ENCODE measurements at regions not wholly inside any gene's neighbourhood (a gene's known extent, or its start where the extent isn't known, plus 50 kb on each side); places are given as distances from the start of the nearest gene placed in this dataset.

DNA sequence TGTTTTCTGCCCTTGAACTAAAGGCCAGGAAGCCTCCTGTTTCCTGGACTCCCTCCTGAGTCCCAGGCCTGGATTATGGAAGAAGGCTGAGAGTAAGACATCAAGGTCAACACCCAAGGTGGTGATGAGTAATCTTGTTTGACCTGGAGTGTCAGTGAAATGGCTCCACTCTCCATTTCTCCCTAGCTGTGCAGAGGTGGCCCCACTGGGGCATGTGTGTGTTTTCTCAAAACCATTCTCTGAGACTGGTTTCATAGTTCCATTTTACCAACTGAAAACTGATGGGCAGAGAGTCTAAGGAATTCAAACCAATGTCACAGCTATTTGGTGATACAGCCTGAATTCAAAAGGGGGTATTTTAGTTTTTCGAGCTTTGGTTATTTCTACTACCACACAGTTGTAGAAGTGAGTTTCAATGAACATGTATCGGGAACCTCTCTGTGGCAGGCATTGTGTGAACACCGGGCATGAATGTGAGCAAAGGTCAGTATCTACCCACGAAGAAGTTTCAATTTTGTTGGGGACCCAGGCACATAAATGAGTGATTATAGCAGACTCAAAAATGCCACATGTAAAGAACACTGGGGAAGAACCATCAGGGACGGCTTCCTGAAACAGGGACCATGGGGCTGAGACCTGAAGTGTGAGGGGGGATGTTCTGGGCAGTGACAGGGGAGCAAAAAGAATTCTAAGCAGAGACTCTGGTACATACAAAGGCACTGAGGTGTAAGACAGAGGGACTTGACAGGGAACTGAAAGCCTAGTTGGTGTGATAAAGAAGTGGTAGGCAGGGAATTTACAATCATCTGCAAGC is 269.6 kb upstream of the KLF4 start:
- DNase-seq = no peak

DNA sequence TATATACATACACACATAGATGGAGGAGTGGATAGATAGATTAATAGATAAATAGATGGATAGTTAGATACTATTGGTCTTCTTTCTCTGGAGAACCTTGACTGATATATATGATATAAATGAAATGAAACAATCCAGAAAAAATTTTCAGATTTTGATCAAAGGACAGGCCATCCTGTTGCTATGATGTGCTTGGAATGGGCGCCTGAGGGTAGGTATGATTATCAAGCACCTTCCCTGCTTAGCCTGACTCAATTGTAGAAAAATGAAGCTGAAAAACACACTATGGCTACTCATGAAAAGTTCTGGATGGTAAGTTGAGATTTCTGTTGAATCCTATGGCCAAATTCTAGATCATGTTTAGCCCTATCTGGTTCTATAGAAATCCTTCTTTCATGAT is 266.5 kb upstream of the KLF4 start:
- DNase-seq = no peak

DNA sequence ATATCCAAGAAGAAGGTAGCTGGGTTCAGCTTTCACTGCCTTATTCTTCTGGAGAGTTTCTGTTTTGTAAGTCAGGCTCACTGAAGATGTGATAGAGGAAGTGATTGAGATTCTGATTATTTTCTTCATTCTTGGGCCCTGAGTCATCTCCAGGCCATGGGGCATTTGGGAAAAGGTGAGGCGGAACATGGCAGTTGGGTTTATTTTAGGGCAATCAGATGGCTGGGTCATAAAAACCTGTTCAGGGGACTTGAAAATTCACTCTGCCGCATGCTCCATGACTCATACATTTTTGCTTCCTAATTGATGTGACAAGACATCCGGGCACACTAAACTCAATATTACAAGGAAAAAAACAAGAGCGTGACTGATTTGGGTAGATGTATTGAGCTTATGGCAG is 265.7 kb upstream of the KLF4 start:
- DNase-seq = no peak

DNA sequence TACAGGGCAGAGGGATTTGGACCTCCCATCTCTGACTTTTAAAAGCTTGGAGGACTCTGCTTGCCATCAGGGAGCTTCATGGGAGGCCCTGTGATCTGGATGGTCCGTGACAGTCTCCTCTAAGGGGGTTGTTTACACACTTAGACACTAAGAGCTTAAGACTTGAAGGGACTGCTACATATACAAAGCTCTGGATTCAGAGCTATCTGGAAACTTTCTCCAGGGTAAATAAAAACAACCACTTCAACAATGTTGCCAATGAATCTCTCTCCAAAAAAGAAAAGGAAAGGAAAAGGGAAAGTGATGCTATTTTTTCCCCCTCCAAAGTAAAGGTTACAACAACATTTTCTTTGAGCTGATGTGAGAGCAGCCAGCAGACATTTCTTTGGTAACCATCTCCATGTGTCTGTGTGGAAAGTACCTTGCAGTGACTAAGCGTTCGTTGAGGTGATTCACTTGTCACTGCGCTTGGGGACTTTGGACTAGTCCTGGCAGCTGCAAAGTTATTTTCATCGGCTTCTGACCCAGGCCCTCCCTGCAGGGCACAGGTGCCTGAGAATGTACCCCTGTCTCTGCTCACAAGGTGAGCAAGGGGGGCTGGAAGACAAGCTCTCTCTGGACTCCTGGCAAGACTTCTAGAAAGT is 262.1 kb upstream of the KLF4 start:
- DNase-seq = no peak

DNA sequence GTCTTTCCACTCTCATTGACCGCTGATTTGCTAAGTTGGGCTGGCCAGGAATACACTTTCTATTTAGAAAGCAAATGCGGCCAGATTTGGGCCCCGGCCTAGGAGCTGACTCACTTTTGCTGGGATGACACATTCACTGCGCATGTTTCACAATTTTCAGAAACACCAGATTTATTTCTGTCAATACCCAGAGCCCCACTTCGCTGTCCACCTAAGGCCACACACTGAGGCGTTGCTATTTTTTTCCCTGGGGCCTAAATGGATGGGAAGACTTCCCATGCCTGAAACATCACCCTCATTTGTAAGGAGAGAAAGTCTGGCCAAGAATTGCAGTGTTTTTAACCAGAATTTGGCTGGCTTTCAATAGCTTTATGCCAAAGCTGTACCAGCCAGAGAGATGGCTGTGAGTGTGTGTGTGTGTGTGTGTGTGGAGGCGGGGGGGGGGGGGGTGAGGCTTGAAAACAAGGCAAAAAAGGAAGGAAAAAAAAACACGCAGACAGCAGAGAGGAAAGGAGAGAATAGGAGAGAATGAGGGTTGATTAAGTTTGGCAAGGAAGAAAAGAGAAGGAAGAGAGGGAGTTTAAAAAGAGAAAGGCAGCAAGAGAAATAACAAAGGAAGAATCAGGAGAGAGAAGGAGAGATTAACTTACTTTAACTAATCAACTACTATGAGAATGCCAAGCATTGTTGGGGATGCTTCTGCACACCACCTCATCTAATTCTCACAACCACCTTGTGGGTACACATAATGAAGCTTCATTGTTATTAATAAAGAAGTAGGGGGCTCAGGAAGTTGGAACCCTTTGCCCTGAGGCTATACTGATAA is 261.4 kb upstream of the KLF4 start:
- DNase-seq = no peak

DNA sequence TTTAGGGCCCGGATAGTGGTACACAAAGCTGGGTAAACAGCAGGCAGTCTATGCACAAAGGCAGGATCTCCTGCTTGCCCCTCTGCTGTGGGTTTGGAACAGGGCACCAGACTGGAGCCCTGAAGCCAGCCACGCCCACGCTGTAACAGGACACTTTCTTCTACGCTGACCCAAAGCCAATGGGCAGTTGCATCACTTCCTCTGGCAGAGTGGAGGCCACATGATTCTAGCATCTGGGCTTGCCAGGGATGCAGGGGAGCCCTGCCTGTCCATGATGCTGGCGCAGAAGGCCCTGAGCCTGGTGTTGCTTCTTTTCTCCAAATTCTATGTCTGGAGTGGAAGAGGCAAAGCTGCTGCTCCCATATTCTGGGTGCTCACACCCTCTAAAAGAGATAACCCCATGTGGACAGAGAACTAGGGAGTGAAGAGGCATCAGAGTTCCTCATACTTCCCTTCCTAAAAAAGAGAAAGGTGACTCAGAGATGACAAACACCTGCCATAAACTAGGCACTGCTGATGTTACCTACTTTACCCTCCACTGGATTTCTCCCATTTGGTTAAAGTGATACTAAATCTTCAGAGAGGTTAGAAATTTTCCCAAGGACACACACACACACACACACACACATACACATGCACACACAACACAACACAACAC is 260.3 kb upstream of the KLF4 start:
- no peak for DNase-seq

DNA sequence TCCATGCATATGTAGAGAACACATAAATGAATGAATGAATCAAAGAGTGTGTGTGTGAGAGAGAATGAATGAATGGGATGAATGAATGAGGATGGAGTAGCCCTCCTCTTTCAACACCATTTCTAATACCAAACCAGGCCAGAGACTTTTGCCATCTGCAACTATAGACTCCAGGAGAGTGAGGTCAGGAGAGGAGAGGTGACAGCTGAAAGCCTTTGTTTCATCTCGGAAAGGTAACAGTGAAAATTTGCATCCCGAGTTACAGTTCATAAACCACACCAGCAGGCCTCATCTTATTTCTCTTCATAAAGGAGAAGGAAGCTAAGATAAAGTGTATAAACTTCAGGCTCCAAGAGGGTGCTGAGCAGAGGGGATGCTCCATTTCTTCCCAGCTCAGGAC is 255.3 kb upstream of the KLF4 start:
- DNase-seq = no peak

DNA sequence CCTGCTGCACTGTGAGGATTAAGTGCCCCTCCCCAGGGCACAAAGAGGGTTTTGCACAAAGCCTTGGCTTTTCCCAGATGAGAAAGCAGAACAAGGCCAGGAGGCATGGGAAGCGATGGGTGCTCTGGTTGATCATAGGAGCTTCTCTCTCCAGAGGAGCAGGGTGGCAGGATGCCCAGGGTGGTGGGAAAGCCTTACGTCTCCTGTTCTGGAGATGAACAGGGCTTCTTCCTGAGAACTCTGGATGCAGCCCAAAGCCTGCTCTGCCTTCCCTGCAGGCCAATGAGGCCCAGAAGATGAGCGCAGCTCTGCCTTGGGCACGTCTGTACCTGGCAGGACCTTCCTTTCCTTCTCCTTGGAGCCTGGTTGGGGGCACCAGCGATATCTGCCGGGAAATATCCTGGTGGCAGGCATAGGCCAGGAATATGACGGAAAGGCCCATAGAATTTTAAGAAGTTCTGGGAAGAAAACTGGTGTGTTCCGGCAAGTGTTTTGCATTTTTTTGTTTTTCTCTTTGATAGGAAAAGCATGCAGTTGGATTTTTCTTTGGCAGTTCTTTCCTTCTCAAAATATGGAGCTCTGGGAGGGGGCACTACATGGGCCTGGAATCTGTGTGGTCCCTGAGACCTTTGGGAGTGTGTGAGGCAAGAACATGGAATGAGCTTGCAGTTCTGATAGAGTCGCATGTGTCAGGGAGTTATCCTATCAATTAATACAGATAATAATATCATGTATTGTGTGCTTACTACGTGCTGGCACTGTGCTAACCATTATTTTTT is 253.2 kb upstream of the KLF4 start:
- DNase-seq = no peak

DNA sequence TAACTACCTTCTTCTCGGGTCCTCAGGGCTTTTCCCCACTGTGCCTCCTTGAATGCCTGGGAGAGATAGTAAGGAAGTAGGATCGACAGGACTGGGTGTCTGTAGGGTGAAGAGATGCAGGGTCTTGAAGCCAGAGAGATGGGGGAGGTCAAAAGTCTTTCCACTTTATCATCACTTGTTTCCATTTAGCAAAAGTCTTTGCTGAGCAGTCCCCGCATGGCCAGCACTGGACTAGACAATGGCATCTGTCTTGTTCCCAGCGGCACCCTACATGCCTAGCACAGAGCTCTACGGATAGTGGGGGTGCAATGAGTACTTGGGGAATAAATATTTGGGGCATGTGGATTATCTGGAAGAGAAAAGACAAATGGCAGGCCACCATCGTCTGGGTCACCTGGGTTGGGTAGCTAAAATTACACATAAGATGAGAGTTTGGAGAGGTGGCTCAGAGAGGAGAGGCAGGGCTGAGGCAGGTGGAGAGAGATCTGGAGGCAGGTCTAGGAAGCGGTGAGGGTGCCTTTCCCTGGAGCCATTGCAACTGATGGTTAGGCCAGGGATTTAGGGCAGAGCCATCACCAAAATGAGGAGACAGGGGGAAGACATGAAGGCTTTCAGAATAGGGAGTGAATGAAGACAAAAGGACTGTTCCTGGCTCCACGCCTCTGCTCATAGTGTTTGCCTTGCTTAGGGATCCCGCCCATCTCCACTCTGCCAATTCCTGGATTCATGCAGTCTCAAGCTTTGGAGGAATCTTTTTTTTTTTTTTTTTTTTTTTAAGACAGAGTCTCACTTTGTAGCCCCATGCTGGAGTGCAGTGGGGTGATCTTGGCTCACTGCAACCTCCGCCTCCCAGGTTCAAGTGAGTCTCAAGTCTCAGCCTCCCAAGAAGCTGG is 250.8 kb upstream of the KLF4 start:
- DNase-seq = no peak

DNA sequence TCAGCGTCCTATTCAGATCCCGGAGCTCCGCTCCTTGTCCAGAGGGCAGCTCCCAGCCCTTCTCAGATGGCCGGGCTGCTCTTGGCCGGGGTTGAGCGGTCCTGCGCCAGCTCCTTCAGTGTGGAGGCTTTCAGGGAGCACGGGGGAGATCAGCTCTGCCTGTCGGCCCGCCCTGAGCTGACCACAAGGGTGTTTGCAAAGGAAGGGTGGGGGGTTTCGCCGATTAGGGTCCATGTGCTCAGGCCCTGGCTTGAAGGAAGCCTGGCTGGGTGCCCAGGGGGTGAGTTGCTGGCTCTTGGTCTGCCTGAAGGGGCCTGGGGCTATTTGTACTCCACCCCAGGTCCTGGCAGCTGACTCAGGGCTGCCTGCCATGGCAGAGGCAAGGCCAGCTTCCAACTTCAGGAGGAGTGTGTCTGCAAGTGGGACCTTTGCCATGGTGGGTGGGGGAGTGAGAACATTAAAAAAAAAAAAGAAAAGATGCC is 250.1 kb upstream of the KLF4 start:
- DNase-seq = no peak

DNA sequence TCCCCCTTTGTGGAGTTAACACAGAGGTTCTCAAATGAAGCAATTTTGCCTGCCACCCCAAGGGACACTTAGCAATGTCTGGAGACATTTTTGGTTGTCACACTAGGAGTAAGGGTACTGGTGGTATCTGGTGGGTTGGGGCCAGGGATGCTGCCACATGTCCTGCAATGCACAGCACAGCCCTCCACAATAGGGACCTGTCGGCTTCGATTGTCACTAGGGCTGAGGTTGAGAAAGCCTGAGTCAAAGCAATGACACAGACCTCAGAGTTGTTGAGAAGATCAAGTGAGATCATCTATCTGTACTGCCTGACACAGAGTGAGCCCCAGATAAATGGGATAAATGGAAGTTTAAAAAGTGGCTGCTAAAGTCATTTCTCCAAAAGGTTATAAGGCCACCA is 249.2 kb upstream of the KLF4 start:
- DNase-seq = no peak

DNA sequence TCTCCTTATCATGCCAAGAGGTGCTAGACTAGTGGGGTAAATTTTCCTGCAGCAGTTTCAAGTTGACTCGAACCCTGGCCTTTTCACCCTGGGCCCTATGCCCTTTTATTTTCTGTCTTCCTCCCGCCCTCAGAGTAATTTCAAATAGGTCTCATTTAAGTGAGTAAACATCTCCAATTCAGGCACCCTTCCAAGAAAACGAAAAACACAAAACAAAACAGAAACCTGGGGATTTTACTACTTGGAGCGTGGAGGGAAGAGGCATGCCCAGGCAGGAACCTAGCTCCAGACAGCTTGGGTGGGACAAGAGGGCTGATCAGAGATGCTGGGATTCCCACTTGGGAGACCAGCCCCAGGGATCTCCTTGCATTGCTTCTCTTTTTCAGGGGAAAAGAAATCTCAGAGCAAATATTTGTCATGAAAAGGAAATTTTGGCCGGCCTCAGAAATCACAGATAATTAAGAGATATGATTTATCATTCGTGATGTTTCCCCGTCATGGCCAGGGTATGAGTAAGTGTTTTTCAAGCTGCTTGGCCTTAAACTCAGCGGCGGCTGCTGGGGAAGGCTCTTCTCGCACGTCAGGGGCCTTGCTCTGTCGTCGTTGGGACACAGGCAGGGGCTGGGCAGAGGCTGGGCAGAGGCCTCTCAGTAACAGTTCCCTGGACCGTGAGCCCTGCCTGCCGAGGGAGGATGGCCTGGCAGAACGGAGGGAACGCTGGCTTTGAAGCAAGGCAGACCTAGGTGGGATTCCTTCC is 248.6 kb upstream of the KLF4 start:
- no peak for DNase-seq

DNA sequence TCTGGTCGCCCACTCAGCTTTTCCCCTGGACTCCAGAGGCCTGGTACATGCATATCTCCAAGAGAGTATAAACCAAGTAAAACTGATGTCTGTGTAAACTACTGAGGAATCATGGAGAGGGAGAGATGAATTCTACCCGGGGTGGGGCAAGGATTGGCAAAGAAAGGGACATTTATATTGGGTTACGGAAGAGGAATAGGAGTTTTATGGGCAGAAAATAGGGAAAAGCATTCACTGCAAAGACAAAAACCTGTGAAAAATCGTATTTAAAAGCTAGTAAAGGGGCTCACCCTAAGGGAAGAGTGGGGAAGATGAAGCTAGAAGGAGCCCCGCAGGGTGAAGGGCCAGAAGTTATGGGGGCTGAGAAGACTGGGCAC is 248.0 kb upstream of the KLF4 start:
- no peak for DNase-seq

DNA sequence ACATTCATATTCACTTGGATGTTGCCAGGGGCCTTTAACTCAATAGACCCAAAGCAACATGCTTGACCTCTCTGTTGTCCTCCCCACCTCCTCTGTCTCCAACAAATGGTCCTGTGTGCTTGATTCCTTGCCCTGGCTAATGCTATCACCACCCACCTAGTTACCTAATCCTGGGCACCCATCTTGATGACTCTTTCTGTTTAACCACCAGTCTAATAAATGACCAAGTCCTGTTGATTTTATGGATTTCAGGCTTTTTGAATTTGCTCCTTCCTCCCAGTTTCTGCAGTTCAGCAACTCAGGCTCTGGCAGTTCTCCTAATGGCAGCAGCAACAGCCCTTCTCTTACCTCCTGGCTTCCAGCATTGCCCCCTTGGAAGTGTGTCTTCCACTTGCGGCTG is 246.3 kb upstream of the KLF4 start:
- DNase-seq = no peak

DNA sequence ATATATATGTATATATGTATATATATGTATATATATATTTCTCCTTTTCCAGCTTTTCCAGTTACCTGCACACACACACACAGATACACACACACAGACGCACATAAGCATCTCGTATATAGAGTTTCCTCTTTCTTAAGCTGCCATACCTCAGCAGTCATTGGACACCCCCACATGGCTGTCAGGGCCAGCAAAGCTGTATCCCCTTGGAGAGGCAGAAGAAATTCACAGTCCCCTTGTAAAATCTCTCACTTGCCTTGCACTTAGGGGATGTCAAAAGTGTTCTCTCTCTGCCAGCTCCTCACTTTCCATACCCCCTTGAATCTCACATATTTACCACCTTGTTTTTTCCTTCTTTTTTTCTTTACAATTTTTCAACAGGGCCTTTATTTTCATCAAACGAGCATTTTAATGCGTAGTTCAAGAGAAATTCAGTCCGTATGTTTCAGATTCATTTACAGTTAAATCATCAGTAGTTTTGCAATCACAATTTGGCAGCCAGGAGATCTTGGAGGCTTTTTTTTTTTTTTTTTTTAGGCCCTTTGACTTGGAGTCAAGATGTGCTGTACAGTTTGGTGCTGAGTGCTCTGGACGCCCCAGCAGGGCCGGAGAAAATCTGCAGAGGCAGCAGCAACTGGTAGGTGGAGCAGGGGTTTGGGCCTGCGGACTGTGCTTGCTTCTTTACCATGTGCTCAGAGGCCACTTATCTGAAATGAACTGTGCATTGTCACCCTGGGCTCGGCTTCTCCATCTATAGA is 244.9 kb upstream of the KLF4 start:
- no peak for DNase-seq

DNA sequence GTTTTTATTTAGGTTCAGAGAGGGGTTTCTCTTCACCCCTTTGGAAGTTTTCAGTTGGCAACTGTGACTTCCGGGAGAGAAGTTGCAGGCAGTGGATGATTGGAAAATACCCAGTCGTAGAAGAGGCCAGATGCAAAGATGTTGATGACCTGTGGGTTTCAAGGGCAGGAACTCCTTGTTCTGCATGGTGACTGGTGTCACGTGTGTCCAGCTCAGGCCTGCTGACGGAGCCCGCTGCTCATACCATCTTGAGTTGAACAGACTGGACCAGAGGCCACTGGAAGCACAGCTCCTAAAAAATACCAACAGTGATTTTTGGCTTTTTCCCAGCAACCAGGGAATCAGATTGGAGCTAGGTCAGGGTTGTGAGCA is 243.9 kb upstream of the KLF4 start:
- DNase-seq = no peak

DNA sequence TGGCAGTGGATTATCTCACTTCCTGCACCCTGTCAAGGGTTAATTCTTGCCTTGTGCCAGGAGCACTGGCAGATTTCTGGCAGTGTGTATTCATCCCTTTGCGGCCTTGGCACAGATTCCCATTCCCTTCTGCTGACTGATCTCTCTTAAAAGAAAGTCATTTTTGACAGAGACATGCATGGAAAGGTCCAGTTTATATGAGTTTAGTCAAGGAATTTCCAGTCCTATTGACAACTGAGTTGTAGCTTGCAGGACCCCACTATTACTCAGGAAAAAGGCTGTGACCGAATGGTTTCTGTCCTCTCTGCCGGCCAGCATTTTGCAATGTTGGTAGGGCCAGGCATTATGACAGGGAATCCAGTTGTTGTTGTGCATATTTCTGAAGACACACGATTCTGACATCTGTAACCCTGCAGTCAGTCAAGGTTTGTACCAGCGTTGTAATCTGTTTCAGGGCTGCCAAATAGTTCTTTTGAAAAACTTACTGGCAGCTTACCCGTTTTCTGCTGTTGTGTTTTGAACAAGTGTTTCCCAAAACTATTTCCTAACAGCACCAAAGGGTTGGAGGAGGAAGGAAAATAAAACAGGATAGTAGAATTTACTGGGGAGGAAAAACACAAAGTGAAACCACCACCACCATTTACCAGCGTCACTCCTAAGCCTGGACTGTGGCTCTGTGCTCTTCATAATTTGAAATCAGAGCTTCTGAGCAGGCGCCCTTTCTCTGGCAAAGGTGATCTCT is 243.4 kb upstream of the KLF4 start:
- no peak for DNase-seq

DNA sequence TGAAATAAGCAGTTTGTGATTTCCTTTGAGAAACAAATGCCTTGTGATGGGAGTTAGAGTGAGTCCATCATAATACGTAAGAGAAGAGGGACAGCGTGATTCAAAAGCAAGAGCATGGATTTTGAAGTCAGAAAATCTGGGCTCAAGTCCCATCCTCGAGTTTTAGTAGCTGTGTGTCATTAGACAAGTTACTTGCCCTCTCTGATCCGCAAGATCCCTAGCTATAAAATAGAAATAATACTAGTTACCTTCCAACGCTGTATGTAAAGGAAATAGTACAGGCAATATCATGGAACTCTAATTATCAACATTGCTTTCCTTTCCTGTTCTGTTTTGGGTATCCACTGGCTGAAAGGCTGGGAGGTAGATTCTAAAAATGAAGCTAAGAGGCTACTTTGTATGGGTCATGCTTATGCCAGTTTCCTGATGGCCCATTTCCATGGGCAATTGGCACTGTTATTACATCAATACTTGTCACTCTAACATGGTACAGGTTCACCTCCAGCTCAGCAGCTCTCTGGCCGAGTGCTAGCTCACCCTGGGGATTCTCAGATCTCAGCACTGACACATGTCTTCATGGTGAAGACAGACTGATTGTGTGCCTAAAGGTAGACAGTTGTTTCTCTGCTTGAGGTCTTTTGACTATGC is 241.7 kb upstream of the KLF4 start:
- no peak for DNase-seq

DNA sequence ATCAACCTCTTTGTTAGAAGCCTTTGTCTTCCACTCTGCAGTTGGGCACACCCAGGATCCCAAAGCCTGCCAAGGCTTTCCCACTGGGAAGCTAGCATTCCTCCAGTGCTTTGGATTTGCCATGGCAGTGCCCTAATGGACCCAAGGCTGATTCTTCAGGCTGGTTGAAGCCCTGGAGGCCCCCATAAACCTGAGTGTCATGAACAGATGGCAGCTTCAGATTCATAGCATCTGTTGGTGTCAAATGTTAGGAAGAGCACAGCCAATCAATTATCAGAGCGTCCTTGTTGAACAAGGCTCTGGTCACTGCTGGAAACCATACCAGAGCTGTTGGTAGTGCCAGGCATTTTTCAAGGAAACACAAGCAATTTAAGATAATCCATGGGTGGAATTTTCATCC is 241.1 kb upstream of the KLF4 start:
- DNase-seq = no peak
